ENCODE measurements at regions not wholly inside any gene's neighbourhood (a gene's known extent, or its start where the extent isn't known, plus 50 kb on each side); places are given as distances from the start of the nearest gene placed in this dataset.
A peak's percentile ranks its signal among the peaks of the same experiment; 100 is the strongest.

DNA sequence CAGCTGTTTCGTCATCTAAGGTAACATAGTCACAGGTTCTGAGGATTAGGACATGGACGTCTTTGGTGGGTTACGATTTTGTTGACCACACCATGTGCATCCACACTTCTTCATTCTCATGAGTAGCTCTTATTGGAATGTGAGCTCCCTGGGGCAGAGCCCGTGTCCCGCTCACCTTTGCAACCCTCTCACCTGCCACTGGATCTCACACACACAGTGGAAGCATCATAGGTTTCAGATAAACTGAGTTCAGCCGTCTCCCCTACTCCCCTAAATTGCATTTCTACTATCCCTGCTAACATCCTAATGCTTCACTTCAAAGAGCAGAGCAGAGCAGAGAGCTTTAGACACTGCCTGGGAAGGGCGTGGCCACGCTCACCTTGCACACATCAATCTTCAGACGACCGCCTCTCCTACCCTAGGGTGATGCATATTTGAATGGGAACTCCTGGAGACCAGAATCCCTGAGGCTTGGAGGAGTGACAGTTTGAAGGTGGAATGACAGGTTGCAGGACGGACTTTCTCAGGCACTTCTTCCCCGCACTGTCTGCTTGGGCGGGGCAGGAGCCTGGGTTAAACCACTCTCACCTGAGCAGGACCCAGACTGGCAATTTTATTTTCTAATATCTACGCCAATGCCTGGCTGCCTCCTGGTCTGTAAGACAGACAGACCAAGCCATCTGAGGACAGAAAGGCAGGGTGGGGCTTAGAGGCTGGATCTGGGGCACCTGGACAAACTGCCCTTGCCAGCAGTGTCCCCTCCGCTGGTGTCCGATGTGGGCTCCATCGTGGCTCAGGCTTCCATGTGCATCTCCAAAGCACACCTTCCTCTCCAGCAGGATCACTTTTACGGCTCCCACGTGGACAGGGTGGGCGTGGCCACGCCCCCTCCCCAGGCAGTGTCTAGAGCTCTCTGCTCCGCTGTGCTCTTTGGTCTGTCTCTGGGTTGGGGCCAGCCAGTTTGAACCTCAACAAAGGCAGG is 229.5 kb upstream of the COPS8 start:
- peaks cover 0 to 7% of the 10 kb centered on the region in 2 experiments; a peak in 1 of 5 replicates for H3K27me3 ChIP-seq (ENCODE audit: control insufficient read depth in 2 of 2, insufficient read depth in 2 of 2, low read length in 2 of 2)
- POLR2A ChIA-PET = no interaction called here
- H3K9ac ChIP-seq (ENCODE audit: insufficient read depth in 1 of 2, low read depth in 2 of 2, low read length in 2 of 2) = no peak overlapping the region
- no peak overlapping the region for H3K4me3 ChIP-seq
- H2AFZ ChIP-seq (ENCODE audit: low read depth, low read length) = no peak overlapping the region
- DNase-seq (ENCODE audit: extremely low read depth in 1 of 4, low spot score in 3 of 4) (no peak), FAIRE-seq (no peak), ATAC-seq (no peak)
- no peaks in the 10 kb centered on the region for H4K20me1 ChIP-seq (replicated peaks; ENCODE audit: control insufficient read depth, insufficient read depth, low read length)
- in situ Hi-C loops (cut with MboI) = no loop called here
- under 1% methylated on average over 19 of the region's 22 CpGs for WGBS (ENCODE audit: insufficient coverage, low coverage, missing lambda C conversion rate)
- TF ChIP-seq, protein P1, sequence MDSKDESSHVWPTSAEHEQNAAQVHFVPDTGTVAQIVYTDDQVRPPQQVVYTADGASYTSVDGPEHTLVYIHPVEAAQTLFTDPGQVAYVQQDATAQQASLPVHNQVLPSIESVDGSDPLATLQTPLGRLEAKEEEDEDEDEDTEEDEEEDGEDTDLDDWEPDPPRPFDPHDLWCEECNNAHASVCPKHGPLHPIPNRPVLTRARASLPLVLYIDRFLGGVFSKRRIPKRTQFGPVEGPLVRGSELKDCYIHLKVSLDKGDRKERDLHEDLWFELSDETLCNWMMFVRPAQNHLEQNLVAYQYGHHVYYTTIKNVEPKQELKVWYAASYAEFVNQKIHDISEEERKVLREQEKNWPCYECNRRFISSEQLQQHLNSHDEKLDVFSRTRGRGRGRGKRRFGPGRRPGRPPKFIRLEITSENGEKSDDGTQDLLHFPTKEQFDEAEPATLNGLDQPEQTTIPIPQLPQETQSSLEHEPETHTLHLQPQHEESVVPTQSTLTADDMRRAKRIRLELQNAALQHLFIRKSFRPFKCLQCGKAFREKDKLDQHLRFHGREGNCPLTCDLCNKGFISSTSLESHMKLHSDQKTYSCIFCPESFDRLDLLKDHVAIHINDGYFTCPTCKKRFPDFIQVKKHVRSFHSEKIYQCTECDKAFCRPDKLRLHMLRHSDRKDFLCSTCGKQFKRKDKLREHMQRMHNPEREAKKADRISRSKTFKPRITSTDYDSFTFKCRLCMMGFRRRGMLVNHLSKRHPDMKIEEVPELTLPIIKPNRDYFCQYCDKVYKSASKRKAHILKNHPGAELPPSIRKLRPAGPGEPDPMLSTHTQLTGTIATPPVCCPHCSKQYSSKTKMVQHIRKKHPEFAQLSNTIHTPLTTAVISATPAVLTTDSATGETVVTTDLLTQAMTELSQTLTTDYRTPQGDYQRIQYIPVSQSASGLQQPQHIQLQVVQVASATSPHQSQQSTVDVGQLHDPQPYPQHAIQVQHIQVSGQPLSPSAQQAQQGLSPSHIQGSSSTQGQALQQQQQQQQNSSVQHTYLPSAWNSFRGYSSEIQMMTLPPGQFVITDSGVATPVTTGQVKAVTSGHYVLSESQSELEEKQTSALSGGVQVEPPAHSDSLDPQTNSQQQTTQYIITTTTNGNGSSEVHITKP (IDR thresholded peaks at IDR 0.05; ENCODE audit: partially characterized antibody) = peak; percentile 27
- no peak for TF ChIP-seq MAZ (CRISPR knock-in tag; conservative IDR thresholded peaks at IDR 0.05 in 1 of 2, IDR thresholded peaks at IDR 0.05 in 1 of 2)
- no peak overlapping the region for H3K27ac ChIP-seq (ENCODE audit: extremely low read depth, low read depth, low read length)
- intact Hi-C loops (cut with micrococcal nuclease) = no loop called here
- no peaks in the 10 kb centered on the region for H3K36me3 ChIP-seq (ENCODE audit: control insufficient read depth, insufficient read depth, low read length)
- no peaks in the 10 kb centered on the region for H3K9me3 ChIP-seq (replicated peaks; ENCODE audit: control insufficient read depth, insufficient read depth, low read depth, low read length)
- H3K4me1 ChIP-seq (replicated peaks in 1 of 2; ENCODE audit: control insufficient read depth in 2 of 2, insufficient read depth in 2 of 2, low read length in 2 of 2) = no peaks in the 10 kb centered on the region; a peak in 1 of 5 replicates
- CTCF ChIA-PET (ENCODE audit: low intra/inter-chr PET ratio) = no interaction called here
- no peak overlapping the region for H3K4me2 ChIP-seq (ENCODE audit: insufficient read depth, low read length)
- no peaks in the 10 kb centered on the region for H3K79me2 ChIP-seq (ENCODE audit: control insufficient read depth, insufficient read depth, low read length)
- H3K9me1 ChIP-seq (ENCODE audit: control insufficient read depth, insufficient read depth, low read length) = no peaks in the 10 kb centered on the region
- BruUV-seq (replicated peaks) = no TSS peak

Data from K562 (cell line).